Ishikawa (cell line): ENCODE measurements at regions not wholly inside any gene's neighbourhood (a gene's known extent, or its start where the extent isn't known, plus 50 kb on each side); places are given as distances from the start of the nearest gene placed in this dataset.
A peak's percentile ranks its signal among the peaks of the same experiment; 100 is the strongest.

Experiments
- CEBPB ChIP-seq: IDR thresholded peaks from 2 replicates; pipeline ENCODE4 v1.6.1; 2012
- CREB1 ChIP-seq: IDR thresholded peaks from 2 replicates; pipeline ENCODE4 v1.6.1; 2012; ENCODE audit warnings: low read depth
- EGR1 ChIP-seq: IDR thresholded peaks from 2 replicates; pipeline ENCODE4 v1.6.1; 2012
- EP300 ChIP-seq: IDR thresholded peaks from 2 replicates; pipeline ENCODE4 v1.6.1; 2012; ENCODE audit warnings: borderline replicate concordance
- FOXM1 ChIP-seq: IDR thresholded peaks from 2 replicates; pipeline ENCODE4 v1.6.1; 2012; ENCODE audit warnings: low read depth, borderline replicate concordance
- MAX ChIP-seq: IDR thresholded peaks from 2 replicates; pipeline ENCODE4 v1.6.1; 2012
- NFIC ChIP-seq: IDR thresholded peaks from 2 replicates; pipeline ENCODE4 v1.6.1; 2012
- RAD21 ChIP-seq: IDR thresholded peaks from 2 replicates; pipeline ENCODE4 v1.6.1; 2012; ENCODE audit warnings: low read depth
- REST ChIP-seq: IDR thresholded peaks from 2 replicates; pipeline ENCODE4 v1.6.1; 2012; ENCODE audit warnings: low read depth, mild to moderate bottlenecking
- TAF1 ChIP-seq: IDR thresholded peaks from 2 replicates; pipeline ENCODE4 v1.6.1; 2012; ENCODE audit warnings: low read depth, mild to moderate bottlenecking
- TCF12 ChIP-seq: IDR thresholded peaks from 2 replicates; pipeline ENCODE4 v1.6.1; 2012; ENCODE audit warnings: low read depth
- TEAD4 ChIP-seq: IDR thresholded peaks from 2 replicates; pipeline ENCODE4 v1.6.1; 2012
- YY1 ChIP-seq: IDR thresholded peaks from 2 replicates; pipeline ENCODE4 v1.6.1; 2012; ENCODE audit warnings: low read depth

- no peak for TF ChIP-seq REST
- no peak for TF ChIP-seq NFIC
- TF ChIP-seq RAD21: no peak
- TF ChIP-seq MAX: 0 out of 2 replicates have a peak, but pooled peaks have one; percentile 28
- 0 out of 2 replicates have a peak, but pooled peaks have one; percentile 16 for TF ChIP-seq EP300
- no peak for TF ChIP-seq EGR1
- TF ChIP-seq FOXM1: no peak
- no peak for TF ChIP-seq TAF1
- TF ChIP-seq TCF12: no peak
- TF ChIP-seq TEAD4: peak; percentile 62
- no peak for TF ChIP-seq CEBPB
- 0 out of 2 replicates have a peak, but pooled peaks have one; percentile 20 for TF ChIP-seq YY1
- no peak for TF ChIP-seq CREB1
Measured at GRCh38 chr6:56852260-56853010, 102.5 kb upstream of the BEND6 start.
